Activated CD8-positive, alpha-beta memory T cell treated with anti-CD3 and anti-CD28 coated beads for 36 hours (primary cell): ENCODE measurements at regions not wholly inside any gene's neighbourhood (a gene's known extent, or its start where the extent isn't known, plus 50 kb on each side); places are given as distances from the start of the nearest gene placed in this dataset.
"Not testable (repeated sequence)": the region's sequence is repeated elsewhere in the genome, so short reads cannot be mapped to it uniquely, and the experiment has no call there.

Experiments
- CTCF ChIA-PET: fragments of 350-600 bp; sonication (Branson Sonifier 250); formaldehyde crosslinking; loops from one replicate; lab custom pipeline; 2021; ENCODE audit warnings: antibody characterized with exemption; lab: Charles Lee
- POLR2A ChIA-PET: fragments of 350-600 bp; sonication (Branson Sonifier 250); formaldehyde crosslinking; loops from one replicate; lab custom pipeline; 2021; ENCODE audit warnings: antibody characterized with exemption; lab: Charles Lee

DNA sequence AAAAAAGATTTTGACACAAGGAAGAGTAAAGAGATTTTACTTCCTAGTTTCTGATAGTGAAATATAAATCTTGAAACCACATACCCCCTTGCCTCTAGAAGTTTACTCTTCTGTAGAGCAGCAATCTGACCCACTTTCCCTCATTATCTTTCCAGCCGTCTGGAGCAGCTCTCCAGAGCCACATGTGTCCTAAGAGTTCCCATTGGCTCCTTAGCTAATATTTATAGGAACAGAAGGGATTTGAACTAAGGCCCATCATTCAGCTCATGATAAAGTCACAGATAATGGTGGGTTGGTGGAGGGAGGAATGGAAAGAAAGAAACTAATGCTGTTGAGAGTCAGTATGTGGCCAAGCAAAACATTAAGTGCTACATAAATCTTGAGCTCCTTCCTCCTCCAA is 121.8 kb downstream of the INHBA start:
- ChIA-PET POLR2A (no interaction called here), CTCF (no interaction called here)

DNA sequence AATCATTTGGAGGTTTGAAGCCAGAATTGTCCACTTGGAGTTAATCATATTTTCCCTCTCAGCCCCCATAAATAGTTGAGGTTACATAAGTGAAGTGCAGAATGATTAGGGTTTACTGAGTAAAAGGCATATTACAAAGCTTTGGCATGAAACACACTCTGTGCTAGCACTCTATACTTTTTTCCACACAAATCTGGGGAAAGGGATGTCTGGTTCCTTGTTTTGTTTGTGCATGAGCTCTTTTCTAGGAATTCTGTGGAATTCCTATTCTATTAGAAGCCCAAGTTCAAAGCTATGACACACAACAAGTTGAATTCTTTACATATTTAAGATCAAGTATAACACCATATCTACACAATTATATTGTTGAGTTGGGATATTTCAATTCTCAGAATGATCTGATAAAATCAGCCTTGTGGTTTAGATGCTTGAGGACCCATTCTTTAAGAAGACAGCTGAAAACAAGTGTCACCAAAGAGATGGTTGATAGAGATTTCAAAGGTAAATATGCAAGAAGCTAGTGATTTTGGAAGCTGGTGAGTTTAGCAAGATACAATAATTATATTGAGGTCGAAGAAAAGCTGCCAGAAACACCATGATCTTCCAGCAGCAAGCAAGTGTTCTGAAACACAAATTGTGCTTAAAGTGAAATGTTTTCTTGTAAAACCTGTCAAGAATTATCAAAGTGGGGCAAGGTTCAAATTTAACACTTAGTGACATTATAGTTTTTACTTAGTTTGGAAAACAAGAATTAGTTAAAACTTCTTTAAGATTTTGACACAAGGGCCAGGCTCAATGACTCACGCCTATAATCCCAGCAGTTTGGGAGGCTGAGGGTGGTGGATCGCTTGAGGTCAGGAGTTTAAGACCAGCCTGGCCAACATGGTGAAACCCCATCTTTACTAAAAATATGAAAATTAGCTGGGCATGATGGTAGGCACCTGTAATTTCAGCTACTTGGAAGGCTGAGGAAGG is 122.6 kb downstream of the INHBA start:
- ChIA-PET POLR2A (no interaction called here), CTCF (no interaction called here)

DNA sequence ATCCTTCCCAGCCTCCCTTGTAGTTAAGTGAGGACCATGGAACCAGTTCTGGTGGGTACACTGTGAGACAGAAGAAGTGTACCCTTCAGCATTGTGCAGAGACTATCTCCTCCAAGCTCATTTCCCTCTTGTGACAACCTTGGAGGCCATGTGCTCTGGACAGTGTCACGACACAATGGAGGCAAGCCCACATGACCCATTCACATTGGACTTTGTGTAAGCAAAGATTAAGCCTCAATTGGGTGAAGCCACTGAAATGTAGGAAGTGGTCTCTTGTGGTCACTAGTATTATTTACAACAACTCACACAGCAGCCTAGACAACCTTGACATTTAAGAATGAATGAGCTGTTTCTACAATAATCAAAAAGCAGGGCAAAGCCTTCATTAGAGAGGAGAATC is 124.2 kb downstream of the INHBA start:
- ChIA-PET POLR2A (no interaction called here), CTCF (no interaction called here)

DNA sequence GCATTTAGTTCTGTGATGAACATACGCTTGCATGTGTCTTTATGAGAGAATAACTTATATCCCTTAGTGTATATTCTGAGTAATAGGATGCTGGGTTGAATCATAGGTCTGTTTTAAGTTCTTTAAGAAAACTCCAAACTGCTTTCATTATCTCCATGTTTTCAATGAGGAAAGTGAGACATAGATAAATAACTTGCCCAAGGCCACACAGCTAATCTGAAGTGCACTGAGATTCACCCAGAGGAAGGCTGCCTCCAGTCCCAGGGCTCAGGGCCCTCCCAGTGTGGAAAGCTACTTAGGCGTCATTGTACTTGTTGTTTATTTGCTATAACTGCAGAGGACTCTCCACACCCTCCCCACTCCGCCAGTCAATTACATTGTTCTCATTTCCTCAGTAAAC is 126.7 kb downstream of the INHBA start:
- ChIA-PET POLR2A (no interaction called here), CTCF (no interaction called here)

GRCh38 chr7:41574377-41574776 is 128.5 kb downstream of the INHBA start:
- ChIA-PET CTCF (no interaction called here), POLR2A (no interaction called here)

DNA sequence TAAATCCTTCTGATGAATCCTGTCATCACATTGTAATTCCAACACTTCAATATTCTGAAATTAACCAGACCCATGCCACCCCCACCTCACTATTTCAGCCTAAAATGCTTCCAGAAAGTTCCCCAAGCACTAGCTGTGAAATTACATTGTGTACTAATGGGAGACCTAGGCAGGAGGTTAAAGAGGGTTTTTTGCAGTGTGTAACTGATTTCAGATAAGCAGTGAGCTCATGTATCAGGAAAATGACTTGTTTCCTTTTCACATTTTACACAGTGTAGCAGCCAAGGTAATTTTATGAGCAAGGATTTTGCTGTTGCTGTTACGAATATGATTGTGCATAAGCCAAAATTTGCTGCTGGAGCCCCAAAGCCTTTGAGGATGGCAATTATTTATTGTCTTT is 129.0 kb downstream of the INHBA start:
- CTCF ChIA-PET = no interaction called here
- POLR2A ChIA-PET = no interaction called here

DNA sequence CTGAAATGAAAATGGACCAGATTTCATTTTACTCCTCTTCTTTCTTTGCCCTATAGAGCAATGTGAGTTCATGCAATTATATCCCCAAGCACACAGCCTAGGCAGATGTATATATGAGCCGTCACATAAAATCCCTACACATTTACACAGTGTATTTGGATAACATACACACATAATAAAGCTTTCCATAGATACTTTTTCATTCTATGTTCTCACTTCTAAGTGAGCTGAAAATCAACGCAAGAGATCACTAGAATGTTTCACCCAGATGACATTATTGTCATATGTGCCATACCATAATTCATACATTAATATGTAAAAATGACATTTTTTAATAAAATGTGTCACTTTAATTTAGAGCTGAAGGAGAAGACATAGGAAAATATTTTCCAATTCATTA is 129.4 kb downstream of the INHBA start:
- CTCF ChIA-PET = no interaction called here
- POLR2A ChIA-PET = no interaction called here

DNA sequence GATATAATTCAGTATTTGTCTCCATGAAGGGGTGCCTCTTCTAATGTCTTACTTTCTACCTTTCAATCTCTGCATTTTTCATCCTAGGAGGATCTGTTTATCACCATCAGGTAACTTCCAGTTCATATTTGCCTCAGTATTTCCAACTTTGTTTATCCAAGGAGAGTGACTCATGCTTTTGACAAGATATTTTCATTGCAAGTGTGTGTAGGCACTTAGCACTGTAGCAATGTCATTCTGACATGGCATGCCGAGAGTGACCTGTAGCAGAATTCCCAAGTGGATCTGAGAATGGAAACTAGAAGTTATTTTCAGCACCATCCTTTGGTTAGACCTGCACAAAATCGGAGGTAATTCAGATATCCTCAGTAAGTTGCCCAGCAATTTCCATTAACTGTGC is 129.9 kb downstream of the INHBA start:
- ChIA-PET CTCF (no interaction called here), POLR2A (no interaction called here)

DNA sequence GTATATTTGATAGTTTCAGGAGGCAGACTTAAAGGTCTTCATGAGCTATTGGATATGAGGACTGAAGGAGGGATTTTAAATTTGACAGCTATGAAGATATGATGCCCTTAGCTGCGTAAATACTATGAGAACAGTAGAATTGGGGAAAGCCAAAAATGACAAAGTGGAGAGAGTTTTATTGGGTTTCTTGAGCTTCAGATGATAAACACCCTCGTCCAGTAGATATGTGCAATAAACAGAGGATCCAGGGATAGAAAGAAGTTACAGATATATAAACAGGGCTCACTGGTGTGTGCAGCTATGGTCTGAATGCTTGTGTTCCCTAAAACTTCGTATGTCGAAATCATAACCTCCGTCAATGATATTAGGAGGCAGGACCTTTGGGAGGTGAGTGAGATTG is 131.3 kb downstream of the INHBA start:
- CTCF ChIA-PET = no interaction called here

DNA sequence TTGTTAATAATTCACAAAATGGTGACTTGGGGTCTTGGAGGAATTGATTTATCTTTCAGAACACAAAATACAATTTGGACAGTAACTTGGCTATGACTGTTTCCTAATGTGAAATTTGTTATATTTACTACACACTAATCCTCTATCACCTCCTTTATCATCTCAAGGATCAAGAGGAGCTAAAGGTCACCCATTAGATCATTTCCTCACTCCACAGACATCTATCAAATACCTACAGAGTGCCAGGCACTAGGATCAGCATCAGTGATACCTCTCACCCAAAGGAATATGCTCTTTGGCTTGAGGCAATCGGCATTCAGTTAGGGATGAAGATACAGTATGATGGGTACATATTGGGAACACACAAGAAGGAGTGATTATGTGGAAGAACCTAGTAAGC is 132.1 kb downstream of the INHBA start:
- ChIA-PET CTCF (no interaction called here), POLR2A (no interaction called here)

More for the DNA sequence above, 131.3 kb downstream of the INHBA start:
- POLR2A ChIA-PET = no interaction called here

DNA sequence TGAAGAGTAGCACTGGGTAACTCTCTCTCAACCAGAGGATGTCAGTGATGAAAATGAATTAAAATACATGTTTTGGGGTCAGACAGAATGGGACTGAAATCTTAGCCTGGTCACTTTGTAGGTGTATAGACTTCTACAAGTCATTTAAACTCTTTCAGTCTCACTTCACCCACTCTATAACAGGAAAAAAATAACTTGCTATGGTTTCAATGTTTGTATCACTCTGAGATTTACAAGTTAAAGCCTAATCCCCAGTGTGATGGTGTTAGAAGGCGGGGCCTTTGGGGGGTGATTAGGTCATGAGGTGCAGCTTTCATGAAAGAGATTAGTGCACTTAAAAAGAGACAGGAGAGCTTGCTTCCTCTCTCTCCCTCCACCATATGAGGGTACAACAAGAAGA is 134.8 kb downstream of the INHBA start:
- CTCF ChIA-PET = no interaction called here
- POLR2A ChIA-PET = no interaction called here

GRCh38 chr7:41567731-41568114 is 135.2 kb downstream of the INHBA start:
- ChIA-PET POLR2A (no interaction called here), CTCF (no interaction called here)

DNA sequence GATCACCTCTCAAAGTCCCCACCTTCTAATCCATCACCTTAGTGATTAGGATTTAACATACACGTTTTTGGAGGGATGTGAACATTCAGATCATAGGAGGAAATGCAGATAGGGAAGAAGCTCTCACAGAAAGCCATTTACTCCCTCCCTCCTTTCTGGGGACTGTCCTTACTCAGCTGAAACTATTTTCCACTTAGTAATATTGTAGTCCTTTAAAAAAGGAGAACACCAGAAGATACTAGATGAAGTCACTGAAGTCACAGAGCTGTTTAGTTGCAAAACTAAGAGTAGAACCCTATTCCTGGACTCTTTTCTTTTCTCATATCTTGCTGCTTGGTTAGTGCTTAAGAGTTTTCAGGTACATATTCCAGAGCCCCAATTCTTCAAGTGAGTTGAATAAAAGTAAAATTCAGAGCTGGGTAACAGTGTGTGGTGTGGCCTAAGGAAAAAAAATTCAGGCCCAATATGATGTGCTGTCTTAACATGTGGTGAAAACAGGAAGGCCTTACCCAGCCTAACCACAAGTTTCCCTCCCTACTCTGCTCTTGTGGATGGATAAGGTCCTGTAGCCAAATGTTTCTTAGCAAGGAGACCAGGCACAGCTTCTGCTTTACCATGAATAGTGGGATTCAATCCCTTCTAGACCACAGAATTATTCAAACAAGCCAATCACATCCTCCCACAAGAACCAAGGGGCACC is 135.7 kb downstream of the INHBA start:
- ChIA-PET CTCF (no interaction called here), POLR2A (no interaction called here)

GRCh38 chr7:41566581-41566980 is 136.3 kb downstream of the INHBA start:
- ChIA-PET CTCF (no interaction called here), POLR2A (no interaction called here)

- CTCF ChIA-PET = no interaction called here
These were observed 137.2 kb downstream of the INHBA start for GRCh38 chr7:41565655-41566054.

GRCh38 chr7:41559426-41559825 is 143.5 kb downstream of the INHBA start:
- ChIA-PET CTCF (no interaction called here), POLR2A (no interaction called here)

More at GRCh38 chr7:41565655-41566054, 137.2 kb downstream of the INHBA start:
- POLR2A ChIA-PET = no interaction called here

DNA sequence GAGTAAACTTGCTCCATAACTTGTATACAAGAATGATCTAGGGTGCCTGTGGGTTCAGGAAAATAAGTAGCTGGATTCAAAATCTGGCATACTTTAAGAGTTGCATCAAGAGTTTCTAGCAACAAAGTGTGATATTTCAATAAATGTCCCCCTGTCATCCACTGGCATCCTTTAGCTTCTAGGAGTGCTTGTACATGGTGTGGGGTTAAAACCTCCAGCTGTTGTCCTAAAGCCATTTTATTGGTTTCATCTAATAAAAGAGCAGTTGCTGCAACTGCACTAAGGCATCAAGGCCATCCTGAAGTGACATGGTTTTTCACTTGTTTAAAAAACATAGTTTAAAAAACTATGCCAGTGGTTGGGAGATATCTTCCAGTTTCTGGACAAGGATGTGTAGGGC is 148.4 kb downstream of the INHBA start:
- ChIA-PET CTCF (no interaction called here), POLR2A (no interaction called here)

- CTCF ChIA-PET, POLR2A ChIA-PET: not testable (repeated sequence)
These were observed 152.8 kb downstream of the INHBA start for GRCh38 chr7:41550046-41550445.

DNA sequence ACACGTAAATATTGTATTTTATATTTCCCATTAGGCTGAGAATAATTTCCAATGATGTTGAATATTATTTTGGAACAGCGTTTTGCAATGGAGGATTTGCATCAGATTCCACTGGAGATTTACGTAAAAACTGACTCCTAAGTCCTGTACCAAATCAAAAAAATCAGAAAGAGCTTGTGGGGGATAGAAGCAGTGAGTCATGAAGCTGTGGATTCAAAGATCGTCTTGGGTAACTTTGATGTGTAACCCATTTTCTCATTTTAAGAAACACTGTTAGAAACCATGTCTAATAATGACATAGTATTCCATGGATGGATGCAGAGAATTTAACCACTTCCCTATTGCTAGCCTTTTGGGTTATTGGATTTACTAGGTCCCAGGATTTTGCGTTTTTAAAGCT is 158.6 kb downstream of the INHBA start:
- ChIA-PET CTCF (no interaction called here), POLR2A (no interaction called here)

DNA sequence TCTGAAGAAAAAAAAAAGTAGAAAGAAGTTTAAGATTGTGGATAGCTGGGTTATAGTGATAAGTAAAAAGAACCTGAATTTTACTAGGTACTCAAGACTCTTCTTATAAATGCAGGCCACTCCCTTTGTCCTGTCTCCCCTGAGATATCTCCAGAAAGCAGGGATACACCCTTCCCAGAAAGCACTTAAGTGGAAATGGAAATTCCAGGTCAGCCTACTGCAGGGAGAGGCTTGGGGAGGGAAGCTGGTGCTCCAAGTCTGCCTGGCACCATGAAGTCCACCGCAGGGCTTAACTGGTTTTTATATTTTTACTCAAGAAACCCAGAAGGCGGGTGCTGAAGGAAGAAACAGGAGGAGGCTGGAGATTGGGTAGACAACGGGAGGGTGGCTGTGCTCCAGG is 162.3 kb downstream of the INHBA start:
- ChIA-PET CTCF (no interaction called here), POLR2A (no interaction called here)
